ENCODE measurements at regions not wholly inside any gene's neighbourhood (a gene's known extent, or its start where the extent isn't known, plus 50 kb on each side); places are given as distances from the start of the nearest gene placed in this dataset.
"Not testable (repeated sequence)": the region's sequence is repeated elsewhere in the genome, so short reads cannot be mapped to it uniquely, and the experiment has no call there.

DNA sequence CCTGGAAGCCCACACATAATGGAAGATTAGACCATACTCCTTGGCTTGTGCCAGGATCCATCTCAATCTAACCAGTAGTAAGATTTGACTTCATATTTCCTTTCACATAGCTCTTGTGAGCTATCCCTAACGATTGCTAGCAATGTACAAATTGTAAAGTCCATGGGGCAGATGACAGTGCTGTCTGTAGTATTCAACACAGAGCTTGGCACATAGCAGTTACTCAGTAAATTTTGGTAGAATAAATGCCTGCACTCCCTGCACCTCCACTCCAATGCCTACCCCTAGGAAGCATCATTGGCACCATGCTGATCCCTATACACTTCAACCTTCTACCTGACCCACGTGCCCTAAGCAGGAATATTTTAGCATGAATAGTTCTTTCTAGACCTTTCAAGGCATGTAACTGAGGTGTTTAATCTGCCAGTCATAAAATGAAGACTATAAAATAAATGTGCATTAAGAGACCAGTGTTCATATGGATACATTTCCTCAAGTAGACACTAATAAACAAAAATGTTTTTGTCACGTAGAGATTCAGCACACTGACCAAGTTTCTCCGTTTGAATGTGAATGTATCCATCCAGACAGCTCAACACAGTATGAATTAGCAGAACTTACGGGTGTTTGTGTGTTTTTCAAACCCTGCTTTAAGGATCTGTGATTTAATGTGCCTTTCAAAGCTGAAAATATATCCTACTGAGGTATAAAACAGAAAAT, 98.8 kb downstream of the BMP4 start:
- no peak for DNase-seq

DNA sequence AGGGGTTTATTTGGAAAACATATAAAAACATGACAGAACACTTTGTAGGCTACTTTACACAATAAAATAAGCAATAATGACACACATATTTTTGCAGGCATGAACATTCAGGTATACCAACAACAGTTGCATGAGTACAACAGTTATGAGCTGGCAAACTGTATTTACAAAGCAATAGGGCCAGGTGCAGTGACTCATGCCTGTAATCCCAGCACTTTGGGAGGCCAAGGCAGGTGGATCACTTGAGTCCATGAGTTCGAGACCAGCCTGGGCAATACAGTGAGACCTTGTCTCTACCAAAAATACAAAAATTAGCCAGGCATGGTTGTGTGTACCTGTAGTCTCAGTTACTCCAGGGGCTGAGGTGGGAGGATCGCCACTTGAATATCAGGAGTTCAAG, 101.1 kb downstream of the BMP4 start:
- no peak for DNase-seq

DNA sequence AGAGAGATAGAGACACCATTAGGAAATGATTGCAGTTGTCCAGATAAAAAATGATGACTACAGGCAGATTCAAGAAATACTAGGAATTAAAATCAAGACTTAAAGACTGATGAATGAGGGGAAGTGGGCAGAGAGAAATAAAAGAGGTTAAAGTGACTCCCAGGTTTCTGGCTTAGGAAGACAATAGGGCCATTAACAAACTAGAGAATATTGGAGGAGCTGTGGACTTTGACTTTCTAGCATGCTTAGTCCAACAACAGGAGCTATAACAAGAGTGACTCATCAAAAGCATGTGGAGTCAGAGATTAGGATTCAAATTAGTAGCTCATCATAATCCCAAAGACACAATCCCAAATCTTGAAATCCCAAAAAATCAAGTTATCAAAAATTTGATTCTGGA, 101.5 kb downstream of the BMP4 start:
- DNase-seq: no peak

DNA sequence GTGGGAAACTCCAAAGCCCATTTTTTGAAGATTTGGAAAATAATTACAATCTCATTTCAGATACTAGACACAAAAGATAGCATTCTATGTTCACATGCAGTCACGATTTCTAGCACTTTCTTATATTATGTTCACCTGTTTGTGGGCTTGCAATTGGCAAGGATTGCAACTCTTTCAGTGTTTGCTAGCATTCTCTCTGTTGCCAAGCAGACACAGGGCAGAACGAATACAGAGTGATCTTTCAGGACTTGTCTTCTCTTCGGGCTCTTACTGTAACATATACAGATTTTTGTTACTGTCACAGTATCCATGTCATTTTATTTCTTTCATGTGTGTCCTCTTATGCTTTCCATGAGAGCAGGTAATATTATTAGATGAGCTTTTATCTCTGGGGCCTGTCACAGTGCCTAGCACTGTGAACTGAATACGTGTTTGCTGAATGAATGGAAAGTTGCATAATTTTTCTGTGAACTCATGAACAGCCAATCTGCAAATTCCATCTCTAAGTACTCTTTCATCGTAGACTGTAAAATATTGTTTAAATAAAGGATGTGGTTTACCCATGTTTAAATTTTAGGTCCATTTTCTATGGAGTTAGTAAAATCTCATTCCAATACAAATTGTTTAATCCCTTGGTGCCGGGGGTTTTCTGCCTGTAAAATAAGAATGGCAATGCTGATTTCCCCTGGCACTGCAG, 105.1 kb downstream of the BMP4 start:
- no peak for DNase-seq

DNA sequence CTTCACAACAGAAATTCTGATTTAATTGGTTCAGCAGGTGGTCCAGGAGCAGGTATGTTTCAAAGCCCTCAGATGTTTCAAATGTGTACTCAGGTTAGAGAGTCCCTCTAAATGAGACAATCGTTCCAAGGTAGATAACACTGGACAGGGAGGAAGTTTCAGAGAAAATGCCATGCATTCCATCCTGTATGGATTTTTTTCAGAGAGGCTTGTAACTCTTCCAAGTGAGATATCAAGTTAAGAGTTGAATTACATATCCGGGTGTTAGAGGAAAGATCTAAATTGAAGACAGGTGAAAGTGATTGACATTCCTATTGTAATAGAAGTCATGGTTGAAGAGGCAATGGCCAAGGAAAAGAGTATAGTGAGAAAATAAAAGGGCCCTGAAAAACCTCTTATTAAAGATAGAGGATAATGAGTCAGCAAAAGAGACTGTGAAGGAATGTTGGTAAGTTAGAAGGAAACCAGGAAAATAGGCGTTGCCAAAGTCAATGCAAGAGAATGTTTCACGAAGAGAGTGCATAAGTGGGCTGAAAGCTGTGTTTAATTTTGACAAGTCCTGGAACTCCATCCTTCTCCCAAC, 105.8 kb downstream of the BMP4 start:
- DNase-seq: no peak

DNA sequence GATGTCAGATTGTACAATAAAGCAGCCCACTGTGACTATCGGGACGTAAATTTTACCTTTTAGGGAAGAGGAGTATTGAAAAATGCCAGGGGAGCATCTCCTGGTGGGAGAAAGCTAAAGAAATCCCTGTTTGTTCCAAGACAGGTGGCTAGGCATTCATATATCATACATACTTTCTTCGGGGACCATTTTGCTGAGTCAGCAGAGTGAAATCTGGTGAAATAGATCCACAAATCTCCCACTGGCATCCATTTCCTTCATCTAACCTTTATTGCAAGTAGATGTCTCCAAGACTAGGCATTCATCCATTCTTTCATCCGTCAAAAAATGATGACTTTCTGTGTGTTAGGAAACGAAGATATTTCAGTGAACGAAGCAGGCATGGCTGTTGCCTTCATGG, 107.1 kb downstream of the BMP4 start:
- DNase-seq: no peak

DNA sequence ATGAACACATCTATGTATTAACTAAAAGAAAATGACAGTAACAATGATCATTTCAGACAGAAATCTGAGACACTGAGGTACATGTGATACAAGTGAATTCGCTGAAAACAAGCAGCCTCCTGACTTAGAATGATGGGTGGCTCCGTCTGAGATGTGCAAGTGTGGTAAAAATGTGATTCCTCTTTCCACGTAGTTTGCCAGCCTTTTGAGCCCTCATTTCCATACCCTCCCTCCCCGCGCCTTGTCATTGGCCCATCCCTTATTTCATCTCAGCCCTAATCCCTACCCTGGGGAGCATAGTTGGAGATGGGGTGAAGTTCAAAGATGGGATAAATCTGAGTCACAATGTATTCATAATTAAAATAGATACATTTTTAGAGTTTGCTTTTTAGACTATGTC, 107.8 kb downstream of the BMP4 start:
- DNase-seq: no peak

DNA sequence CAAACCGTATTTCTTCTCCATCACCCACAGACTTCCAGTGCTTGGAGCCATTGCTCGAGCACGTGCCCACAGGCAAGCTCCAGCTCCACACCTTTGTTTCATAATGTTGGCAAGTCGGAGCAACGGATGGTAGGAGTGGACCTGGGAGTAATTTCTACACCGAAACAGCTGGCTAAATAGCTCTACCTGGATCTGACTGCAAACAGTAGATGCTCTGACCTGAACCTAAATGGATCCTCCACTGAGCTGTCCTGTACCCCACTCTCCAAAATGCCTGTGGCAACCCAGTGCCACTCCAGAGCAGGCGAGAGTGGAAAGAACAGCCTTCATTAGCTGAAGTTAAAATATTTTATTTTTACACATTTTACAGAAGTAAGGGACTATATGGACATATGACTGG, 108.7 kb downstream of the BMP4 start:
- no peak for DNase-seq

DNA sequence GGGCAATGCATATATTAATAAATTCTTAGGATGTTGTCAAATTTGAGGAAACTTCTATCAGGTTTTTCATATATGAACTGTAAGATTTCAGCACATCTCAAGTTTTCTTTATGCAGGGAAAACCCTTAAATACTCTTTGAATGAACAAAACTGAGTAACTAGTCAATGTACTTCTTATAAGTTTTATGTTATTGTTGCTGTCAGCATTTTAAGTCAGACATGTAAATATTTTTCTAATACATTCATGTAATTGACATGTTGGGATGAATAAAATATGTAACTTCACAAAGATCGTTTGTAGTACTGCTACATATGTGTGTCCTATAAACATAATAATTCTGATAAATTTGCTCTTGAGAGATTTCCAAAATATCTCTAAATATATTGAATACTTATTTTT, 109.6 kb downstream of the BMP4 start:
- no peak for DNase-seq

DNA sequence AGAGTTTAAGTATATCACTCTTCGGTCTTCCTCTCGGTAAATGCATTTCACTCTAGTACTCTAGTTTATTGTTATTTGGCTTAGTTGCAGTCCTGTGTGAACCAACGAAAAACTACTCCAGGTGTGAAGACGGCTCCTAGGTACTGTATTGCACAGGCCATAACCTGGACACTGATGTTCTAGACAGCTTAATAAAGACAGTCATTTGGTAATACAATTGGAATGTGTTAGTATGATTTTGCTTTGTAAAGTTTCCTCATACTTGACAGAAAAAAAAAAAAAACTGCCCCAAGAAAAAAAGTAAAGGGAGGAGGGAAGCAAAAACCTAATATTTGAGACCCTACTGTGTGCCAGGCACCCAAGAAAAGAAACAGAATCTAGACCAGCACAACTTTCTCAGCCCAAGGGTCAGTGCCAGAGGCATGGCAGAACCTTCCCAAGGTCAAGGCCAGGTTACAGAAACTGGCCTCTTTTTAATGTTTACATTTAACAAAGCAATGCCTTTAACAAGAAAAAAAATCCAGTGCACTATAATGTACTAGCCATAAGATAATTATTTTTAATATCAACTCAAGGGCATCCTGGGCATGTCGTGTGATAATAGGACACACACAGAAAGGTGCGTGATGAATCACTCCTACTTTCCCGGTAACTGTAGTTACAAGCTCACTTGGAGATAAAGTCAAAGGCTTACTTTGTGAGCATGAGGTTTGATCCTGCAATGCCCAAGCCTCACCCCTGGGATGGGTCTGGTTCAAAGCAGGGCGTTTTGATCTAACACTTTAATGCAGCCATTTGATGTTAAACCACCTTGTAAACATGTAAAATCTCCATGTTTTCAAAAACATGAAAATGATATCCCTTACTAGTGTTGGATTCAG, 110.6 kb downstream of the BMP4 start:
- no peak for DNase-seq

DNA sequence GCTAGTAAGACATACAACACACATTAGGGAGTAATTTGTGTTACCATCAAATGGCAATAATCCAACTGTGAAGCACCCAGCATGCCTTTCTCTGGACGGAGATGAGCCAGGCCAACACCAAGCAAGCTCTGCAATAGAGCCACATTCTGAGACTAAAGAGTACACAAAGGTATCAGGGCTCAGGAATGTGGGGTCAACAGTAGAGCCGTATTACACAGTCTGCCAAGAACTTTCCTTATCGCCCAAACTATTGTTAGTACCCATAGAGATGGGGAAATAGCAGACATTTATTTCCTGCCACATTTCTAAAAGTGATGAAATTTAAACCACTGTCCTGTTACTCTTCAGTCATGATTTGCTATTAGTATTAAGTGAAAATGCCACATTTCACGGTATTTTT, 113.7 kb downstream of the BMP4 start:
- DNase-seq: no peak

DNA sequence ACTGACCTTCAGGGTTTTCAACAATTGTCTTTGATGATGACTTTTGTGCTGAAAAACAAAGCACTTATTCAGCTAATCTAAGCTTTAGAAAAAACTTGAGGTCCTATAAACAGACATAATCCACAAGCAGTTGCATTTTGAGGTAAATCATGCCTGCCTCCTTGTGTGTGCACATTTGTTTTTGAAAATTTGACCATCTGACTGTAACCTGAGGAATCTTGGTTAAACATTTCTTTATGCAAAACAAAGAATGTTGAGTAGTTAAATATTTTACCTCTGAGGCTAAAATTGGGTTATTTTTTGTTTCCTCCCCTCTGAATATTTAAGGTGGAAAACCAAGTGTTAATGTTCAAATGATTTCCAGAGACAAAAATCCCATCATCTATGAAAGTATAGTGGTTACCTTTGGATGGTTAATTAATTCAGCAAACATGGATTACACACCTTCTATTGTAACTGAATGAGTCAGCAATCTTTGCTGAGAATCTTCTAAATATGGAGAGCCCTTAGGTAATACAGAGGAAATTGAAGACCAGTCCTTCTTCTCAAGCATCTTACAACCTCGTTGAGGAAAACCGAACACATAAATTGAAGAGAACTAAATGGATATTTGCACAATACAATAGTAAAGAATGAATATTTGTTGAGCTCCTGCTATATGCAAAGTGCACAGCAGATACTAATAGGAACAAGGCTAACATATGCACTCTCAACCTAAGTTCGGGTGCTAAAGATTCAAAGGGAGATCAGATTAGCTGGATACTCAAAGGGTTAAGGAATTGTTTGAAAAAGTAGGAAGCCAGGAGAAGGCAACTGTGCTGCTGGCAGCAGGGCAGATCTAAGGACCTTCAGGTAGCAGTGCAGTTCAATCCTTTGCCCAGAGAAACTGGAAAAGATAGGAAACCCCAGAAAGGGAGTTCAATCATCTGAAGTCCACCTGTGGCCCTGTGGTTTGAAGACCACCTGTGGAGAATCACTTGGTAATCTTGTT, 115.2 kb downstream of the BMP4 start:
- DNase-seq: no peak

DNA sequence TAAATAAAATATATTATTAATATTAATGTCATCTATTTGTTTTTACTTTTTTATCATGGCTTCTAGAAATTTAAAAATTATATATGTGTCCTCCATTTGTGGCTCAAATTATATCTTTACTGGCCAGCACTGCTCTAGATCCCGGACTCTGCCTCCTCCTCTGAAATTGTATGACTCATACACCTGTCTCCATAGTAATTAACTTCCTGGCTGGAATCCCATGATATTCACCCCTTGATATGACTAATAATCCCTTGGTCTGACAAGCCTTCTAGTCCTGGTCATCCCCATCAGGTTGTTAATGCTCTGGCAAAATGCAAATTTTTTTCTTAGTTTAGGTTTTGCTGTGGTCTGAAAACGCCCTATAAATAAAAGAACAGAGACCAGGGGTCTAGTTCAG, 116.2 kb downstream of the BMP4 start:
- DNase-seq: no peak

DNA sequence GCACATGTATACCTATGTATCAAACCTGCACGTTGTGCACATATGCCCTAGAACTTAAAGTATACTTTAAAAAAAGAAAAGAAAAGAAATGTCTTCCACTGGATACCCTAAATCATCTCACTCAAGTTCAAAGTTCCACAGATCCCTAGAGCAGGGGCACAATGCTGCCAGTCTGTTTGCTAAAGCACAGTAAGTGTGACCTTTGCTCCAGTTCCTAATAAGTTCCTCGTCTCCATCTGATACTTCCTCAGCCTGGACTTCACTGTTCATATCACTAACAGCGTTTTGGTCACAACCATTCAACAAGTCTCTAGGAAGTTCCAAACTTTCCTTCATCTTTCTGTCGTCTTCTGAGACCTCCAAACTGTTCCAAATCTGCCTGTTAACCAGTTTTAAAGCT, 118.3 kb downstream of the BMP4 start:
- no peak for DNase-seq

DNA sequence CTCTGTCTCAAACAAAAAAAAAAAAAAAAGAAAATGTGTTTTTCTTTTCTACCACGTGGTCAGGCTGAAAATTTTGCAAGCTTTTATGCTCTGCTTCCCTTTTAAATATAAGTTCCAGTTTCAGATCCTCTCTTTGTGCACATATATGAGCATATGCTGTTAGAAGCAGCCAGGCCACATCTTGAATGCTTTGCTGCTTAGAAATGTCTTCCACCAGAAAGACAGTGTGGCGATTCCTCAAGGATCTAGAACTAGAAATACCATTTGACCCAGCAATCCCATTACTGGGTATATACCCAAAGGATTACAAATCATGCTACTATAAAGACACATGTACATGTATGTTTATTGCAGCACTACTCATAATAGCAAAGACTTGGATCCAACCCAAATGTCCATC, 119.0 kb downstream of the BMP4 start:
- DNase-seq: not testable (repeated sequence)

DNA sequence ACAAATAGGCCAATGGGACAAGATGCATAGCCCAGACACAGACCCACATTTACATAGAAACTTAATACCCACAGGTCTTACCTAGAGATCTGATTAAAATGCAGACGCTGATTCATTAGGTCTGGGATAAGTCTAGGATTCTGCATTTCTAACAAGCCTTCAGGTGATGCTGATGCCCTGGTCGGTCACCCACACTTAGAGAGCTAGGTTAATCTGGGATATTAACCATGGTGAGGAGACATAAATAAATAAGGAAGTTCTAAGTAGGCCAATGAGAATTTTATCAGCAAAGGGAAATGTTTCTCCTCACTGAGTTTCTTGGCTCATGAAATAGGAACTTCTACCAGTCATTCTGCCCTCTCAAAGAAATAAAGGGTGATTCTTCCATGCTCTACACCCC, 120.1 kb downstream of the BMP4 start:
- DNase-seq: no peak

DNA sequence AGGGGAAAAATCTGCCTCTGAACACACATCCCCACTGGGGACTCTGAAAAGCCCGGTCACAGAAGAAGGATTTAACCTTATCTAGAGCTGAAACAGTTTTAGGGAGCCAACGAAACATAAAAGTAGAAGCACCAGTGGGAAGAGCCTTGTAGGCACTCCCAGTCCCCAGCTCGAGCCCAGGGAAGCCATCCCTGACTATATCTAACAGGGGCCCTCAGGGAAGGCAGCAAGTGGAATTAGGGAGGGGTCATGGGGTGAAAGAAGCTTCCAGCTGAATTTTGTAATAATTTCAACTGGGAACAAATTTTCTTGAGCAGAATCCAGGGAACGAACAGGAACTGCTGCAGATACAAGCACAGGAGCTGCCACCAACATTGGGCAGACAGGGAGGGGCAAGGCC, 127.8 kb downstream of the BMP4 start:
- no peak for DNase-seq

DNA sequence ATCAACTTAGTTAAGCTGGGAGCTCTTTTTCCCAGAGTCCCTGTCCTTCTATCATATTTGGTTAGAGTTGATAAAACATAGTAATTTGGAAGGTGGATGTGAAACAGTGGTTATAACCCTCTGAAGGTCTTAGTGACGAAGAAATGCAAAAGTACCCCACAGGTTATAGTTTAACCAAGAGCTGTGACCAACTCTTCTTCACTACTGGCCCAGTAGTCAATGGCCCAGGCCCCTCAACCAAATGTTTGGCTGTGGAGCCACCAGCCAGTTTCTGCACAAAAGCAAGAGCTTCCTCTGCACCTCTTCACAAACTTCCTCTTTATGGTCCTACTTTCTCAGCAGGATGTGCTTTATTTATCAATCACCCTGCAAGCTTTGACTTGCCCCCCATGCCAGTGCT, 132.6 kb downstream of the BMP4 start:
- DNase-seq: no peak

DNA sequence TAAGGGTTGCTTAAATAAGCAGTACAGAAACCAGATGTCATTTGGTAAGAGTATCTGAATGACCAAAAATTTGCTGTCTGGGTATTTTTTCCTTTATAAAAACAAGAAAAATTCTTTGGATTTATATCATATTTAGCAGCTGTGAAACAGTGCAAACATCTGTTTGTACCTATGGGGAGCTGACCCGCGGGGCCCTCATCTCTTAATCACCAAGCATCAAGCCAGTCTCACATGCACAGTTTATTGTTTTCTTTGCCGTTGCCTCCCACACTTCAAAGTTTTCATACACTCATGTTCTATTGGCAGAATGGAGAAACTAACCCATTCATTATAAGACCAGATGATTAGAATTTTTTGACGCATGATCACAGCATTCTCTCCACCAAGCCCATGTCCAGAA, 142.2 kb downstream of the BMP4 start:
- no peak for DNase-seq

DNA sequence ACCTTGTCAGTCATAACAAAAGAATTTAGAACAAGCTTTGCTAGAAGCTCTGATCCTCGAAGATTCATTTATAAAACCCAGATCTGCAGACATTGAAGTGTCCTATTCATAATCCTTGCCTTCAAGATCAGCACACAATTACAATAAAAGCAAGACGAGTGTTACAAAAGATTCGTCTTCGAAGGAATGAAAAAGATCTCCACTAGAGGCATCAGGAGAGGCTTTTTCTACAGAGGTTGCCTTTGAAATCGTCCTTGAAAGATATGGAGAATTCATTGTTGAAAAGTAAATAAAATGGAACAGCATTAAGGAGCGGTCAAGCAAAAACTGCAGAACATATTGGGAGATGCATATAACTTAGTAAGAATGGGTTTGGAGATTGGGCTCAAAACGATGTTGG, 146.4 kb downstream of the BMP4 start:
- no peak for DNase-seq

DNA sequence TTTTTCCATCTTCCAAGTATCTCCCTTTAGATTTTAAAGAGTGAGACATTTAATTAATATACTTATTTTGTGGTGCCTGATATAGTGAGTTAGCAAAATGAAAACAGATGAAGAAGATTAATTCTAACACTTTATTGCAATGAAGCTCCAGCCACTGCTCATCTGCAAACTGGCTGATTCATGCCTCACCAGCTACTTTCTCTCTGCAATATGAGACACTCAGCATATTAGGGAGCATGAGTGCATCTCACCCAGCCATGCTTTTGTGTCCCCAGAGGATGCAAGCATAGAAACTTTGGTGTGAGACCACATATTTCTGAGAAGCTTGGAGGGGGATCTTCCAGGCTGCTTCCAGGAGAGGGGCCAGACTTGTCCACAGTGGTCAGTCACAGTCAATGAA, 148.6 kb downstream of the BMP4 start:
- DNase-seq: no peak

DNA sequence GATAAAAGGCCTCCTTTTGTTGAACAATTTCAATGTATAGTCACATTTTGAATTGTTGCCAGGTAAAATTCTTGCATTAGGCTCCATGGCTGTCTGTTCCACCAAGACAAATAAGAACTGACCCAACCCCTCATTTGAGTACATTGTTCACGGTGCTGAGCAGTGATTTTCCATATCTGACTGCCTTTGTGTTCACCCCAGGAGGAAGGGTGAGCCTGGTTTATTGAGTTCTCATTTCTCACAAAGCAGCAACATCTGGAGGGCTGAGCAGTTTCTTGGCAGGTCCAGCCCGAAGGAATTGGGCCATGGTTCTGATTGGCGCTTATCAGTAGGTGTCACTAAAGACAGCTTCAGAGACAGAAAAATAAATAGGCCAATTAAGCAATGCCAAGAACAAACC, 149.1 kb downstream of the BMP4 start:
- DNase-seq: no peak
